PC-9 (cell line): ENCODE measurements at regions not wholly inside any gene's neighbourhood (a gene's known extent, or its start where the extent isn't known, plus 50 kb on each side); places are given as distances from the start of the nearest gene placed in this dataset.

Source experiments
- BruUV-seq: library from RNA; stranded (reverse); fragments of 400-500 nt; replicated peaks from 2 replicates; lab custom pipeline; 2021; lab: Mats Ljungman, UMichigan
- CTCF ChIA-PET: fragments of 300-600 bp; sonication (Branson Sonifier 250); formaldehyde crosslinking; loops from one replicate; lab custom pipeline; 2022; ENCODE audit warnings: antibody characterized with exemption; lab: Charles Lee
- POLR2A ChIA-PET: fragments of 300-600 bp; sonication (Branson Sonifier 250); formaldehyde crosslinking; loops from one replicate; lab custom pipeline; 2022; ENCODE audit warnings: antibody characterized with exemption; ENCODE audit not compliant: unreplicated experiment; lab: Charles Lee
- DNase-seq, 2 experiments: peaks; one replicate each; pipeline versions ENCODE4 v3.0.0 to v3.0.0-alpha.2; 2015 to 2022; ENCODE audit warnings: mixed read lengths in 1 of 2
- H2AFZ ChIP-seq: fragments of 200-600 bp; sonication (generic); 2 replicates; pipeline ENCODE4 v1.8.1; 2017; ENCODE audit warnings: antibody characterized with exemption
- H3F3A ChIP-seq: fragments of 200-600 bp; sonication (generic); 2 replicates; pipeline ENCODE4 v1.8.1; 2017; ENCODE audit warnings: antibody characterized with exemption, mild to moderate bottlenecking, low read depth; ENCODE audit not compliant: insufficient read depth
- H3K27ac ChIP-seq: fragments of 200-600 bp; sonication (generic); 2 replicates; pipeline ENCODE4 v1.6.1; 2016; ENCODE audit warnings: mixed run types
- H3K27me3 ChIP-seq: fragments of 200-600 bp; sonication (generic); 2 replicates; pipeline ENCODE4 v1.6.1; 2016; ENCODE audit warnings: low read depth, mixed run types; ENCODE audit not compliant: insufficient read depth
- H3K36me3 ChIP-seq: fragments of 200-600 bp; sonication (generic); 2 replicates; pipeline ENCODE4 v1.6.1; 2016; ENCODE audit warnings: low read depth, mixed run types
- H3K4me1 ChIP-seq: fragments of 200-600 bp; sonication (generic); replicated peaks from 2 replicates; pipeline ENCODE4 v1.6.1; 2016; ENCODE audit warnings: mixed run types; ENCODE audit not compliant: insufficient read depth
- H3K4me2 ChIP-seq: fragments of 200-600 bp; sonication (generic); 2 replicates; pipeline ENCODE4 v1.6.1; 2017; ENCODE audit warnings: mixed run types
- H3K4me3 ChIP-seq: fragments of 200-600 bp; sonication (generic); 2 replicates; pipeline ENCODE4 v1.6.1; 2016; ENCODE audit warnings: mixed run types
- H3K79me2 ChIP-seq: fragments of 200-600 bp; sonication (generic); 2 replicates; pipeline ENCODE4 v1.6.1; 2017; ENCODE audit warnings: low read depth, mixed run types
- H3K9me2 ChIP-seq: fragments of 200-600 bp; sonication (generic); 2 replicates; pipeline ENCODE4 v1.8.1; 2017; ENCODE audit warnings: mild to moderate bottlenecking; ENCODE audit not compliant: insufficient read depth
- H3K9me3 ChIP-seq: fragments of 200-600 bp; sonication (generic); 2 replicates; pipeline ENCODE4 v1.8.1; 2016; ENCODE audit warnings: low read depth; ENCODE audit not compliant: insufficient read depth
- H4K20me1 ChIP-seq: fragments of 200-600 bp; sonication (generic); 2 replicates; pipeline ENCODE4 v1.8.1; 2017; ENCODE audit not compliant: insufficient read depth
- EZH2 ChIP-seq: fragments of 200-600 bp; sonication (generic); IDR thresholded peaks from 2 replicates; pipeline ENCODE4 v1.8.0; 2017; ENCODE audit warnings: antibody characterized with exemption, low read depth
- intact Hi-C: fragments of 100-400 bp; cut with micrococcal nuclease; formaldehyde crosslinking; loops from one replicate; pipeline ENCODE4 v1.10.0; 2022; ENCODE audit not compliant: unreplicated experiment
- TF ChIP-seq, protein P1 (sequence below): fragments of 200-600 bp; sonication (generic); conservative IDR thresholded peaks from 2 replicates; pipeline ENCODE4 v1.6.1; 2017; ENCODE audit warnings: mixed run types, antibody characterized with exemption, mild to moderate bottlenecking, moderate library complexity

DNA sequence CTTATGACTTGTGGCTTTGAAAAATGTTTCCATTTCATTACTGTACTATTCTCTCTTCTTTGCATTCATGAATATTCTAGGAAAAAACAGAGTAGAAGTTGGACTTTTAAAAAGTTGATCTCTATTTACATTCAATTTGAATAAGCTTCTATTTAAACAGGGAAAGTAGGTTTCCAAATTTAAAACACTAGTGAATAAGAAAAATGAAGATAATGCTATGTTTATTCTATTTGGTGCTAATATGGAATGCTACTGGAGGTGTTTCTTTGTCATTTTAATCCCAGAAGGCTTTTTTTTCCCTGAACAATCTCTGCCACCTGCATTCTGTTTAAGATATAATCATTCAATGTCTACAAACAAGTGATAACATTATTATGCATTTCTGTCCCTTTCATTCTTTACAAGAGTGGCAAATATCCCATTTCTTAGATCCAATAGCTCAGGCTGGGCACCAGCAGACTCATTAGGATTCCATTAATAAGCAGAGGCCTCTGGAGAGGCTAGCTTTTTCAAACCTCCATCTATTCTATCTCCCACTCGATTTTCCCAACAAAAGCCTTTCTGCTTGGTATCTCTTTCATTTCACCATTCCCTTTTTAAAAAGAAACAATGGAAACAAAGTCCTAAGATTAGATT, 1001.6 kb upstream of the CDH8 start:
- no TSS peak for BruUV-seq
- CTCF ChIA-PET = no interaction called here
- no peak for TF ChIP-seq EZH2
- TF ChIP-seq, protein P1, sequence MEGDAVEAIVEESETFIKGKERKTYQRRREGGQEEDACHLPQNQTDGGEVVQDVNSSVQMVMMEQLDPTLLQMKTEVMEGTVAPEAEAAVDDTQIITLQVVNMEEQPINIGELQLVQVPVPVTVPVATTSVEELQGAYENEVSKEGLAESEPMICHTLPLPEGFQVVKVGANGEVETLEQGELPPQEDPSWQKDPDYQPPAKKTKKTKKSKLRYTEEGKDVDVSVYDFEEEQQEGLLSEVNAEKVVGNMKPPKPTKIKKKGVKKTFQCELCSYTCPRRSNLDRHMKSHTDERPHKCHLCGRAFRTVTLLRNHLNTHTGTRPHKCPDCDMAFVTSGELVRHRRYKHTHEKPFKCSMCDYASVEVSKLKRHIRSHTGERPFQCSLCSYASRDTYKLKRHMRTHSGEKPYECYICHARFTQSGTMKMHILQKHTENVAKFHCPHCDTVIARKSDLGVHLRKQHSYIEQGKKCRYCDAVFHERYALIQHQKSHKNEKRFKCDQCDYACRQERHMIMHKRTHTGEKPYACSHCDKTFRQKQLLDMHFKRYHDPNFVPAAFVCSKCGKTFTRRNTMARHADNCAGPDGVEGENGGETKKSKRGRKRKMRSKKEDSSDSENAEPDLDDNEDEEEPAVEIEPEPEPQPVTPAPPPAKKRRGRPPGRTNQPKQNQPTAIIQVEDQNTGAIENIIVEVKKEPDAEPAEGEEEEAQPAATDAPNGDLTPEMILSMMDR = no peak
- no peaks in the 10 kb centered on the region for H3F3A ChIP-seq
- no peaks in the 10 kb centered on the region for H4K20me1 ChIP-seq
- DNase-seq = no peak
- no peaks in the 10 kb centered on the region for H3K79me2 ChIP-seq
- POLR2A ChIA-PET = no interaction called here
- no peaks in the 10 kb centered on the region for H3K27me3 ChIP-seq
- H3K4me1 ChIP-seq = no peaks in the 10 kb centered on the region
- H3K36me3 ChIP-seq = no peaks in the 10 kb centered on the region
- H3K4me3 ChIP-seq = no peak overlapping the region
- H3K27ac ChIP-seq = no peak overlapping the region
- H3K9me2 ChIP-seq = no peaks in the 10 kb centered on the region
- no peak overlapping the region for H3K4me2 ChIP-seq
- no peak overlapping the region for H2AFZ ChIP-seq
- H3K9me3 ChIP-seq = no peaks in the 10 kb centered on the region
- intact Hi-C loops = no loop called here

DNA sequence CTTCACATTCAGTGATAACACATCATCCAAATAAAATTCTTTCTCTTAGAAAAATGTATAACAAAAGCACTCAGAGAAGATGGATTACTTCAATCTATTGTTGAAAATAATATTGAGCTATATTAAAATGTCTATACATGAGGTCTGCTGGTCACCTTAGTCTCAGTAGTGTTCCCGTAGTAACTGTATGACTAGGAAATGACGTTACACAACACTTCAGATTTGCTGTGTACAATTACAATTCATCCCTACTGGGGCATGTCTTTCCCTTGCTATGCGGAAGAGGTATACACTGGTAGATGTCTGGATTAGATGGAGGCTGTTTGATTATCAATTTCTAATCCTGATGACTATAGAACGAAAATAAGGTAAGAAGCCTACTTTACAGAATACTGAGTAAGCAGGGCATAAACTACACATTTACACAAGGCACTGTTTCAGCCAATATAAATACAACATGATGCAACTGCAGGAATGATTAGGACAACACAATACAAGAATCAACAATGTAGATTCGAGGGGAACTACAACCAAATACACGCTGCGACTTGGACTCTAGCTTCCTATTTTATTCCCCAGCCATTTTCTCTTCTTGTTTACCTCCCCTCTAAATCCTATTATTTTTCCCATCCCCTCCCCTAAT, 982.5 kb upstream of the CDH8 start:
- no TSS peak for BruUV-seq
- no peak overlapping the region for H3K4me3 ChIP-seq
- DNase-seq = no peak
- ChIA-PET POLR2A (no interaction called here), CTCF (no interaction called here)
- no peaks in the 10 kb centered on the region for H3F3A ChIP-seq
- H3K9me2 ChIP-seq = no peaks in the 10 kb centered on the region; the same call in 1 of the 2 replicates
- intact Hi-C loops = no loop called here
- no peak overlapping the region for H3K4me2 ChIP-seq
- H3K36me3 ChIP-seq = no peaks in the 10 kb centered on the region
- no peaks in the 10 kb centered on the region for H3K79me2 ChIP-seq
- H2AFZ ChIP-seq = no peak overlapping the region
- H3K4me1 ChIP-seq = no peaks in the 10 kb centered on the region
- TF ChIP-seq EZH2 = no peak
- TF ChIP-seq, protein P1 = no peak
- H3K27me3 ChIP-seq = no peaks in the 10 kb centered on the region
- no peaks in the 10 kb centered on the region for H4K20me1 ChIP-seq
- H3K9me3 ChIP-seq = no peaks in the 10 kb centered on the region; the same call in 1 of the 2 replicates
- no peak overlapping the region for H3K27ac ChIP-seq

DNA sequence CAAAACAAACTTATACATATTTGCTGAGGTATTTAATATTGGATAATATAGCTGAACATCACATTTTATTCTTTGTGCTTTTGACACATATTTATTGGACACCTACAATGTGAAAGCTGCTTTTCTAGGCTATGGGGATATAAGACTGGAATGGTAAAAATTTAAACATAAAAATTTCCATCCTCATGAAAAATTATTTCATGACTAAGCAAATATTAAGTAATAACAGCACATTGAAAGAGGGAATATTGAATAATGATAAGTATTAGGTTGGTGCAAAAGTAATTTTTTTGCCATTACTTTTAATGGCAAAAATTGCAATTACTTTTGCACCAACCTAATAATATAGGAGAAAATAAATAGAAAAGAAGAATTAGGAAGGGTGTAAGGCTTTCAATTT, 972.5 kb upstream of the CDH8 start:
- no peak overlapping the region for H3K4me2 ChIP-seq
- ChIA-PET CTCF (no interaction called here), POLR2A (no interaction called here)
- no peaks in the 10 kb centered on the region for H3K9me2 ChIP-seq
- no peaks in the 10 kb centered on the region for H3K79me2 ChIP-seq
- no peaks in the 10 kb centered on the region for H4K20me1 ChIP-seq
- H3F3A ChIP-seq = no peaks in the 10 kb centered on the region
- no peaks in the 10 kb centered on the region for H3K27me3 ChIP-seq
- H3K36me3 ChIP-seq = no peaks in the 10 kb centered on the region
- no peak overlapping the region for H2AFZ ChIP-seq
- H3K4me3 ChIP-seq = no peak overlapping the region
- DNase-seq = no peak
- no peaks in the 10 kb centered on the region for H3K4me1 ChIP-seq
- intact Hi-C loops = no loop called here
- TF ChIP-seq, protein P1 = no peak
- no peak for TF ChIP-seq EZH2
- H3K9me3 ChIP-seq = no peaks in the 10 kb centered on the region
- H3K27ac ChIP-seq = no peak overlapping the region
- BruUV-seq = no TSS peak
